Mammary epithelial cell (primary cell): ENCODE measurements at regions not wholly inside any gene's neighbourhood (a gene's known extent, or its start where the extent isn't known, plus 50 kb on each side); places are given as distances from the start of the nearest gene placed in this dataset.

Experiments used
- CTCF ChIP-seq, 2 donors: IDR thresholded peaks in 1 of 2; conservative IDR thresholded peaks in 1 of 2; 2 replicates each; pipeline ENCODE4 v1.5.1; 2011 to 2012; ENCODE audit warnings: inconsistent platforms in 2 of 2, low read length in 2 of 2, mild to moderate bottlenecking in 2 of 2, control low read depth in 1 of 2, low read depth in 1 of 2; ENCODE audit not compliant: insufficient read depth in 1 of 2; ENCODE audit errors: extremely low read depth in 1 of 2
- EZH2 ChIP-seq: IDR thresholded peaks from 2 replicates; pipeline ENCODE4 v1.6.1; 2012; ENCODE audit warnings: low read length, inconsistent platforms, borderline replicate concordance

DNA sequence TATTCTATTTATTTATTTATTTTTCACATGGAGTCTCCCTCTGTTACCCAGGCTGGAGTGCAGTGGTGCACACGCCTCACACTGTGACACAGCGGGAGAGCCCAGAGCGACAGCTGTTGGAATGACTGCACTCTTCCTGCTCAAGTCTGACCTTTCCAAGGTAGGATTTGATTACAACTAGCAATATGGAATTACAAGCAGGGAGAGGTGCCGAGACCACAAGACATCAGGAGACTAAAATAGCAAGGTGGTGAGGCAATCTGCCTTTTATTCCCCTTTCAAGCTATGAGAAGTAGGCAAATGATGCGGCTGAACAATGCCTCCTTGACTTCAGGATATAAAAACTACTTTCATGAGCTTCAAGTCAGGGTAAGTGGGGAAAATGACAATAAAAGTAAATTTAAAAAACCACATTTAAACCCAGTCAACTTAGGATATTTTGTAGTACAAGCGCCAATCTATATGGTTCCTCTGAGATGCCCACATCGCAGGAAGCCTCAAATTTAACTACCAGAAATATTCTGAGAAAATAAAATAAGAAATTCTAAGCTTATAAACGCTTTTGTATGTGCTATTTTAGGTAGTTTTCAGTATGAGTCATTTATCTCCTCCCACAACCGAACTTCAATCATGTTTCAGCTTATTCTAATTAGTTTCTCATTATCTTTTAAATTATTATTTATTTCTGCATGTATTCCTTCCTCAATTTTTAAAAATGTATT is 146.9 kb upstream of the SGK1 start:
- no peak for TF ChIP-seq CTCF (conservative IDR thresholded peaks at IDR 0.05 in 1 of 2, IDR thresholded peaks at IDR 0.05 in 1 of 2; ENCODE audit: extremely low read depth in 1 of 2, insufficient read depth in 1 of 2, low read depth in 1 of 2, low read length in 2 of 2)
- no peak for TF ChIP-seq EZH2
